ENCODE measurements at regions not wholly inside any gene's neighbourhood (a gene's known extent, or its start where the extent isn't known, plus 50 kb on each side); places are given as distances from the start of the nearest gene placed in this dataset.

- Mint-ChIP-seq H3K27me3 (peaks cover 0 to 3% of the 10 kb centered on the region in 2 donors), H3K36me3 (no peaks in the 10 kb centered on the region), H3K9me3 (peaks cover 11% of the 10 kb centered on the region), H3K27ac (no peak overlapping the region), H3K4me3 (no peak overlapping the region), H3K4me1 (ENCODE audit: low read depth in 2 of 2) (peaks cover 0 to under 1% of the 10 kb centered on the region in 2 donors)
- DNase-seq (ENCODE audit: low spot score) (no peak), ATAC-seq (no peak)
These were observed 194.1 kb upstream of the PLEKHA5 start for GRCh38 chr12:18935371-18935965.

GRCh38 chr12:18939051-18939450 is 190.5 kb upstream of the PLEKHA5 start:
- Mint-ChIP-seq H3K4me1 (ENCODE audit: low read depth in 2 of 2) (peaks cover 0 to 5% of the 10 kb centered on the region in 2 donors), H3K27ac (no peak overlapping the region), H3K4me3 (no peak overlapping the region), H3K9me3 (no peaks in the 10 kb centered on the region), H3K36me3 (no peaks in the 10 kb centered on the region), H3K27me3 (no peaks in the 10 kb centered on the region)
- DNase-seq (ENCODE audit: low spot score) (no peak), ATAC-seq (no peak)

- H3K4me1 Mint-ChIP-seq (ENCODE audit: low read depth in 2 of 2) = peaks cover 0 to 5% of the 10 kb centered on the region in 2 donors
- H3K4me3 Mint-ChIP-seq = no peak overlapping the region
- no peaks in the 10 kb centered on the region for H3K9me3 Mint-ChIP-seq
- no peak overlapping the region for H3K27ac Mint-ChIP-seq
- ATAC-seq = no peak
- no peaks in the 10 kb centered on the region for H3K27me3 Mint-ChIP-seq
- DNase-seq (ENCODE audit: low spot score) = no peak
- H3K36me3 Mint-ChIP-seq = no peaks in the 10 kb centered on the region
These were observed 186.9 kb upstream of the PLEKHA5 start for GRCh38 chr12:18942669-18943068.

- Mint-ChIP-seq H3K27ac (no peak overlapping the region), H3K27me3 (no peaks in the 10 kb centered on the region), H3K4me3 (no peak overlapping the region), H3K4me1 (ENCODE audit: low read depth in 2 of 2) (peaks cover 0 to 5% of the 10 kb centered on the region in 2 donors), H3K36me3 (no peaks in the 10 kb centered on the region), H3K9me3 (no peaks in the 10 kb centered on the region)
- ATAC-seq = no peak
- DNase-seq (ENCODE audit: low spot score) = no peak
These were observed 186.3 kb upstream of the PLEKHA5 start for GRCh38 chr12:18943200-18943599.

- H3K9me3 Mint-ChIP-seq = no peaks in the 10 kb centered on the region
- H3K27me3 Mint-ChIP-seq = no peaks in the 10 kb centered on the region
- no peak for DNase-seq (ENCODE audit: low spot score)
- no peak overlapping the region for H3K4me3 Mint-ChIP-seq
- ATAC-seq = no peak
- no peak overlapping the region for H3K27ac Mint-ChIP-seq
- H3K4me1 Mint-ChIP-seq (ENCODE audit: low read depth in 2 of 2) = no peaks in the 10 kb centered on the region
- H3K36me3 Mint-ChIP-seq = no peaks in the 10 kb centered on the region
These were observed 183.4 kb upstream of the PLEKHA5 start for GRCh38 chr12:18946106-18946505.

- Mint-ChIP-seq H3K4me1 (ENCODE audit: low read depth in 2 of 2) (no peaks in the 10 kb centered on the region), H3K27ac (no peak overlapping the region), H3K27me3 (no peaks in the 10 kb centered on the region), H3K36me3 (no peaks in the 10 kb centered on the region), H3K9me3 (no peaks in the 10 kb centered on the region), H3K4me3 (no peak overlapping the region)
- ATAC-seq (no peak), DNase-seq (ENCODE audit: low spot score) (no peak)
These were observed 178.3 kb upstream of the PLEKHA5 start for GRCh38 chr12:18951218-18951617.

GRCh38 chr12:18953505-18953904 is 176.0 kb upstream of the PLEKHA5 start:
- H3K36me3 Mint-ChIP-seq = no peaks in the 10 kb centered on the region
- H3K4me1 Mint-ChIP-seq (ENCODE audit: low read depth in 2 of 2) = no peaks in the 10 kb centered on the region
- no peak for ATAC-seq
- H3K4me3 Mint-ChIP-seq = no peak overlapping the region
- no peaks in the 10 kb centered on the region for H3K9me3 Mint-ChIP-seq
- H3K27ac Mint-ChIP-seq = no peak overlapping the region
- H3K27me3 Mint-ChIP-seq = no peaks in the 10 kb centered on the region
- no peak for DNase-seq (ENCODE audit: low spot score)

- Mint-ChIP-seq H3K4me3 (no peak overlapping the region), H3K36me3 (no peaks in the 10 kb centered on the region), H3K4me1 (ENCODE audit: low read depth in 2 of 2) (no peaks in the 10 kb centered on the region), H3K9me3 (no peaks in the 10 kb centered on the region), H3K27ac (no peak overlapping the region), H3K27me3 (no peaks in the 10 kb centered on the region)
- ATAC-seq (no peak), DNase-seq (ENCODE audit: low spot score) (no peak)
These were observed 173.9 kb upstream of the PLEKHA5 start for GRCh38 chr12:18955594-18955993.

GRCh38 chr12:18965203-18965602 is 164.3 kb upstream of the PLEKHA5 start:
- Mint-ChIP-seq H3K27ac (no peak overlapping the region), H3K36me3 (no peaks in the 10 kb centered on the region), H3K27me3 (no peaks in the 10 kb centered on the region), H3K4me1 (ENCODE audit: low read depth in 2 of 2) (no peaks in the 10 kb centered on the region), H3K4me3 (no peak overlapping the region), H3K9me3 (peaks cover 3% of the 10 kb centered on the region)
- ATAC-seq (no peak), DNase-seq (ENCODE audit: low spot score) (no peak)

- H3K4me1 Mint-ChIP-seq (ENCODE audit: low read depth in 2 of 2) = no peaks in the 10 kb centered on the region
- no peak overlapping the region for H3K4me3 Mint-ChIP-seq
- peaks cover 3% of the 10 kb centered on the region for H3K9me3 Mint-ChIP-seq
- DNase-seq (ENCODE audit: low spot score) (no peak), ATAC-seq (no peak)
- no peak overlapping the region for H3K27ac Mint-ChIP-seq
- H3K36me3 Mint-ChIP-seq = no peaks in the 10 kb centered on the region
- no peaks in the 10 kb centered on the region for H3K27me3 Mint-ChIP-seq
These were observed 162.6 kb upstream of the PLEKHA5 start for GRCh38 chr12:18966954-18967353.

- H3K36me3 Mint-ChIP-seq = no peaks in the 10 kb centered on the region
- ATAC-seq (no peak), DNase-seq (ENCODE audit: low spot score) (no peak)
- peaks cover 3% of the 10 kb centered on the region for H3K9me3 Mint-ChIP-seq
- H3K27me3 Mint-ChIP-seq = no peaks in the 10 kb centered on the region
- H3K27ac Mint-ChIP-seq = no peak overlapping the region
- no peaks in the 10 kb centered on the region for H3K4me1 Mint-ChIP-seq (ENCODE audit: low read depth in 2 of 2)
- H3K4me3 Mint-ChIP-seq = no peak overlapping the region
These were observed 161.7 kb upstream of the PLEKHA5 start for GRCh38 chr12:18967814-18968213.

GRCh38 chr12:18969512-18969911 is 160.0 kb upstream of the PLEKHA5 start:
- H3K9me3 Mint-ChIP-seq = no peaks in the 10 kb centered on the region
- no peaks in the 10 kb centered on the region for H3K27me3 Mint-ChIP-seq
- no peak overlapping the region for H3K27ac Mint-ChIP-seq
- no peak overlapping the region for H3K4me3 Mint-ChIP-seq
- no peaks in the 10 kb centered on the region for H3K4me1 Mint-ChIP-seq (ENCODE audit: low read depth in 2 of 2)
- DNase-seq (ENCODE audit: low spot score) = no peak
- ATAC-seq = no peak
- no peaks in the 10 kb centered on the region for H3K36me3 Mint-ChIP-seq

GRCh38 chr12:18970603-18971002 is 158.9 kb upstream of the PLEKHA5 start:
- DNase-seq (ENCODE audit: low spot score) (no peak), ATAC-seq (no peak)
- Mint-ChIP-seq H3K4me1 (ENCODE audit: low read depth in 2 of 2) (no peaks in the 10 kb centered on the region), H3K27me3 (no peaks in the 10 kb centered on the region), H3K36me3 (no peaks in the 10 kb centered on the region), H3K27ac (no peak overlapping the region), H3K9me3 (no peaks in the 10 kb centered on the region), H3K4me3 (no peak overlapping the region)

- no peaks in the 10 kb centered on the region for H3K36me3 Mint-ChIP-seq
- DNase-seq (ENCODE audit: low spot score) (no peak), ATAC-seq (no peak)
- H3K4me3 Mint-ChIP-seq = no peak overlapping the region
- H3K27me3 Mint-ChIP-seq = no peaks in the 10 kb centered on the region
- H3K9me3 Mint-ChIP-seq = peaks cover 4% of the 10 kb centered on the region
- H3K4me1 Mint-ChIP-seq (ENCODE audit: low read depth in 2 of 2) = no peaks in the 10 kb centered on the region
- H3K27ac Mint-ChIP-seq = no peak overlapping the region
These were observed 157.6 kb upstream of the PLEKHA5 start for GRCh38 chr12:18971932-18972331.

- no peak for ATAC-seq
- no peaks in the 10 kb centered on the region for H3K4me1 Mint-ChIP-seq (ENCODE audit: low read depth in 2 of 2)
- no peak overlapping the region for H3K27ac Mint-ChIP-seq
- no peaks in the 10 kb centered on the region for H3K36me3 Mint-ChIP-seq
- no peak overlapping the region for H3K4me3 Mint-ChIP-seq
- H3K27me3 Mint-ChIP-seq = no peaks in the 10 kb centered on the region
- peaks cover 8% of the 10 kb centered on the region for H3K9me3 Mint-ChIP-seq
- DNase-seq (ENCODE audit: low spot score) = no peak
These were observed 153.6 kb upstream of the PLEKHA5 start for GRCh38 chr12:18975933-18976332.
